GM19397 (cell line): ENCODE measurements at regions not wholly inside any gene's neighbourhood (a gene's known extent, or its start where the extent isn't known, plus 50 kb on each side); places are given as distances from the start of the nearest gene placed in this dataset.
"Not testable (repeated sequence)": the region's sequence is repeated elsewhere in the genome, so short reads cannot be mapped to it uniquely, and the experiment has no call there.

Experiments used
- ATAC-seq: cut with Tn5 transposase; IDR thresholded peaks from one replicate; pipeline ENCODE4 v1.9.1; 2021; ENCODE audit warnings: mild to moderate bottlenecking, moderate library complexity; ENCODE audit not compliant: unreplicated experiment

- ATAC-seq, result no peak
Measured at GRCh38 chr18:63071701-63072141, 247.8 kb downstream of the BCL2 start.

GRCh38 chr18:63070767-63071502 lies 248.6 kb downstream of the BCL2 start:
- ATAC-seq, result no peak

- no peak for ATAC-seq
Measured at GRCh38 chr18:63069496-63069895, 250.1 kb downstream of the BCL2 start.

- no peak for ATAC-seq
Measured at GRCh38 chr18:63067939-63068338, 251.6 kb downstream of the BCL2 start.

DNA sequence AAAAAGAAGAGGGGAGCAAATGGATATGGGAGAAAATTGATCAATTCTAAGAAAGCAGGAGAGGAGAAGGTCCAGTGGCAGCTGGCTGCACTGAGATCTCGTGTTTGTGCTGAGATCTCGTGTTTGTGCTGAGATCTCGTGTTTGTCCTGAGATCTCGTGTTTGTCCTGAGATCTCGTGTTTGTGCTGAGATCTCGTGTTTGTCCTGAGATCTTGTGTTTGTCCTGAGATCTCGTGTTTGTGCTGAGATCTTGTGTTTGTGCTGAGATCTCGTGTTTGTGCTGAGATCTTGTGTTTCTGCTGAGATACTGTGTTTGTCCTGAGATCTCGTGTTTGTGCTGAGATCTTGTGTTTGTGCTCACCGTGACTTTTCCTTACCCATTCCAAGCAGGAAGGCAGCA lies 254.4 kb downstream of the BCL2 start:
- ATAC-seq, result no peak

DNA sequence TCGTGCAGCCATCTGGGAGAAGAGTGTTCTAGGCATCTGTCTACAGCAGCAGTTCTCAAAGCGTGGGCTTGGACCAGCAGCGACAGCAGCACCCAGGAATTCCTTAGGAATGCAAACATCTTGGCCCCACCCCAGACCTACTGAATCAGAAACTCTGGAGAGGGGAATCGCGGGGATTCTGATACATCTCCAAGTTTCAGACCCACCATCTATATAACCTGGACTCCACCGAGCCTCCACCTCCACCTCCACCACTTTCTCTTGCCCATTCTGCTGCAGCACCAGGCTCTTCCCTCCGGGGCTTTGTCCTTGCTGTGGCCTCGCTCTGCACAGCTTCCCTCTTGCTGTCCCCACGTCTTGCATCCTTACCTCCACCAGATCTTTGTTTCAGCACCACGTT lies 256.4 kb downstream of the BCL2 start:
- no peak for ATAC-seq

DNA sequence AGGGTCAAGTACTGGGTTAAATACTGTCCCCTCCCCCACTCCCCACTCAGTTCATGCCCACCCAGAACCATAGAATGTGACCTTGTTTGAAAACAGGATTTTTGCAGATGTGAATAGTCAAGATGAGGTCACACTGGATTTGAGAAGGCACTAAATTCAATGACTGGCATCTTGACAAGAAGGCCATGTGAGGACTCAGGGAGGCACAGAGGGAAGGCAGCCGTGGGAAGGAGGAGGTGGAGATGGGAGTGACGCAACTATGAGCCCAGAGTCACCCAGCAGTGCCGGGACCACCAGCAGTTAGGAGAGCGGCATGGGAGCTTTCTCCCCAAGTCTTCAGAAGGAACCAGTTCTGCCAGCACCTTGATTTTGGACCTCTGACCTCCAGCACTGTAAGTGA lies 257.3 kb downstream of the BCL2 start:
- ATAC-seq, result no peak

DNA sequence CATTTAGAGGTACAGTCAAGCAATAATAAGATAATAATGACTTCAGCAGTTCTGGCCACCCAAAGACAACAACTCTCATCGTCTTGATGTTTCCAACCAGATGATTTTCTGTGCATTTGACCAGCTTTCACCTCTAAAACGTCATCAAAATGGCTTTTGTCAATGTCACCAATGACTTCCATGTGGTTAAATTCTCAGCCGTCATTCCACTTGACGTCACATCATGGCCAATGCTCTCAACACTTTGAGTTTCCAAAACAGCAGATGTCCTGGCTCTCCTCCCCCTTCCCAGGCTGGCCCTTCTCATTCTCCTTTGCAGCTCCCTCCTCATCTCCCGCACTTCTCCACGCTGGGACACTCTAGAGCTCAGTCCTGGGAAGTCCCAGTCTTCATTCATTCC lies 258.3 kb downstream of the BCL2 start:
- ATAC-seq, result no peak

DNA sequence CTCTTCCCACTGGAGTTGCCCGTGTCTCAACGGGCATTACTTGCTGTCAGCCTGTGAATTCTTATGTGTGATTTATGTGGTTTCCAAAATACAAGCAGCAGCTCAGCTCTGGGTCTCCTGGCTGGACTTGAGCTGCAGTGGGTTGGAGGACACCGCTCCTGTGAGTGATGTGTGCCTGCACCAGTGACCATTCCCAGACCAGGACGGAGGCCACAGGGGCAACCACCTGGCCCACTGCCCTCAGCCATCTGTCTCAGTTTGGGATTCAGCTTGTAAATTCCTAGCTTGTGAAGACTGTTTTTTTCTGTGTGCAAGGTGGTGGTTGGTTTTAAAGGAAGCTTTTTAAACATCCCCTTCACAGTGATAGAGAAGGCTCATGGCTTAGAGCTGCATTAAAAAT lies 261.0 kb downstream of the BCL2 start:
- no peak for ATAC-seq

GRCh38 chr18:63057707-63058106 lies 261.9 kb downstream of the BCL2 start:
- no peak for ATAC-seq

GRCh38 chr18:63054901-63055584 lies 264.5 kb downstream of the BCL2 start:
- ATAC-seq, result no peak

GRCh38 chr18:63051928-63052327 lies 267.6 kb downstream of the BCL2 start:
- ATAC-seq, result no peak

DNA sequence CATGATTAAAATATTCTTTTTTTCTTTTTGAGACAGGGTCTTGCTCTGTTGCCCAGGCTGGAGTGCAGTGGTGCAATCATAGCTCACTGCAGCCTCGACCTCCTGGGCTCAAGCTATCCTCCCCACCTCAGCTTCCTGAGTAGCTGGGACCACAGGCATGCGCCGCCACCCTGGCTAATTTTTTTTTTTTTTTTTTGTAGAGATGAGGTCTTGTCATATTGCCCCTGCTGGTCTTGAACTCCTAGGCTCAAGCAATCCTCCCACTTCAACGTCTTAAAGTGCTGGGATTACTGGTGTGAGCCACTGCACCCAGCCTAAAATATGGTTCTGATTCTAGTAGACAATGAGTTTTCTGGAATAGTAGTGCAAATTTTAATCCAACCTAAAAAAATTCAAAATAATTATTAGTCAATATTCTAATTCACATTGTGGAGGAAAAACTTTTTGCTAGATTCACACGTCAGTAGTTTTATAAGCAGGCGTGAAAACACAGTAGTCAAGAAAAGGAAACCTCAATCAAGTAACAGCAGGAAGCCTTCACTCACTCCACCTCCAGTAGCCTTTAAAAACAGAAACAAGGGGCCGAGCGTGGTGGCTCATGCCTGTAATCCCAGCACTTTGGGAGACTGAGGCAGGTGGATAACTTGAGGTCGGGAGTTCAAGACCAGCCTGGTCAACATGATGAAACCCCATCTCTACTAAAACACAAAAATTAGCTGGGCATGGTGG lies 268.7 kb downstream of the BCL2 start:
- not testable (repeated sequence) for ATAC-seq

GRCh38 chr18:63046375-63046774 lies 273.2 kb downstream of the BCL2 start:
- no peak for ATAC-seq

DNA sequence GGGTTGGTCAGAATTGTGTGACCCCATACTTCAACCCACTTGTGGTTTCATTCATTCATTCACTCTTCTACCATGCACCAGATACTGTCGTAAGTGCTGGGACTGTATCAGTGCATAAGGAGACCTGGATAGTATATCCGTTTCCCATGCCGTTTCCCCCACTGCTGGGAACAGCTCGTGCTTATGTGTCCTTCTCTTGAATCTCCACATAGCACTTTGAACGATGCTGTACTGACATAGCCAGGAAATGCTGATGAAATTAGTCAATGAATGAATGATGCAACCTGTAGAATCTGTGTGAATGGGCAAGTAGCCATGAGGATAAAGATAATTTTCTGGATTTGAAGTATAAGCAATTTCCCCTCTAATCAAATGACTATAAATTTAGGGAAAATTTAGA lies 276.1 kb downstream of the BCL2 start:
- ATAC-seq, result no peak

- no peak for ATAC-seq
Measured at GRCh38 chr18:63042351-63042750, 277.2 kb downstream of the BCL2 start.

DNA sequence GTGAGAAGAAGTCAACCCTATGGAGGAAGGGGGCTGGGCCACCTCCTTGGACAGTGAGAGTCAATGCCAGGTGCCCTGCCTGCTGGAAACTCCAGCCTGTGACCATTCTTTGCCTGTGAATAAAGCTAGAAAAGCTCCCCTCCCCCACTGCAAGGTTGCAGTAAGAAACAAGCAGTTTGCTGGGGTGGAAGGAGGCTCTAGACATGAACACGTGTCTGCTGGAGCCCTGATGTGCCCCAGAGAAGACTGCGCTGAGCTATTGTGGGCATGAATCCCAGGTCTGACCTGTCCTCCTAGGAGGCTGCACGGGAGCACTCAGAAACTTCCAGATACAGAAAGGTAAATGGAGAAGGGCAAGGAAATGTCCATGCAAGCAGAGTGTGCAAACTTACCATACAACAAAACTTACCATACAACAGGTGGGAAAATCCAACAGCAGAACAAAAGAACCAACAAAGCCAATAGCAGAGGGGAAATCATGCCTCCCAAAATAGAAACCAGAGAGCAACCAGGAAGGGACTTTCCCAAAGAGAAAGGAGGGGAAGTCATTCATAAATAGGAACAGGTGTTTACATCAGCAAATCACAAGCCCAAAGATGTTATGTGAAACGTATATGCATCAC lies 278.7 kb downstream of the BCL2 start:
- ATAC-seq, result peak; percentile 53

- no peak for ATAC-seq
Measured at GRCh38 chr18:63037491-63037890, 282.1 kb downstream of the BCL2 start.

GRCh38 chr18:63031375-63031774 lies 288.2 kb downstream of the BCL2 start:
- ATAC-seq, result no peak
